ENCODE measurements at regions not wholly inside any gene's neighbourhood (a gene's known extent, or its start where the extent isn't known, plus 50 kb on each side); places are given as distances from the start of the nearest gene placed in this dataset.

GRCh38 chr1:67583462-67583950, 101.5 kb upstream of the GADD45A start:
- WGBS, 2 donors, result 85 to 90% methylated on average over 2 of the region's 2 CpGs
- DNase-seq, result no peak
- peaks cover 0 to 13% (median 10%) of the 10 kb centered on the region in 4 donors for H3K4me1 ChIP-seq
- no peaks in the 10 kb centered on the region for H3K27me3 ChIP-seq
- no peaks in the 10 kb centered on the region for H3K36me3 ChIP-seq
- intact Hi-C loops (cut with DNase I), result no loop called here
- H3K9me3 ChIP-seq, result no peaks in the 10 kb centered on the region
- TF ChIP-seq POLR2A (IDR thresholded peaks at IDR 0.05) (no peak), POLR2AphosphoS5 (IDR thresholded peaks at IDR 0.05) (no peak), EP300 (IDR thresholded peaks at IDR 0.05) (no peak)
- TF ChIP-seq, protein P1, sequence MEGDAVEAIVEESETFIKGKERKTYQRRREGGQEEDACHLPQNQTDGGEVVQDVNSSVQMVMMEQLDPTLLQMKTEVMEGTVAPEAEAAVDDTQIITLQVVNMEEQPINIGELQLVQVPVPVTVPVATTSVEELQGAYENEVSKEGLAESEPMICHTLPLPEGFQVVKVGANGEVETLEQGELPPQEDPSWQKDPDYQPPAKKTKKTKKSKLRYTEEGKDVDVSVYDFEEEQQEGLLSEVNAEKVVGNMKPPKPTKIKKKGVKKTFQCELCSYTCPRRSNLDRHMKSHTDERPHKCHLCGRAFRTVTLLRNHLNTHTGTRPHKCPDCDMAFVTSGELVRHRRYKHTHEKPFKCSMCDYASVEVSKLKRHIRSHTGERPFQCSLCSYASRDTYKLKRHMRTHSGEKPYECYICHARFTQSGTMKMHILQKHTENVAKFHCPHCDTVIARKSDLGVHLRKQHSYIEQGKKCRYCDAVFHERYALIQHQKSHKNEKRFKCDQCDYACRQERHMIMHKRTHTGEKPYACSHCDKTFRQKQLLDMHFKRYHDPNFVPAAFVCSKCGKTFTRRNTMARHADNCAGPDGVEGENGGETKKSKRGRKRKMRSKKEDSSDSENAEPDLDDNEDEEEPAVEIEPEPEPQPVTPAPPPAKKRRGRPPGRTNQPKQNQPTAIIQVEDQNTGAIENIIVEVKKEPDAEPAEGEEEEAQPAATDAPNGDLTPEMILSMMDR (IDR thresholded peaks at IDR 0.05), result no peak
- H3K4me3 ChIP-seq, result no peak overlapping the region
- no peak overlapping the region for H3K27ac ChIP-seq

DNA sequence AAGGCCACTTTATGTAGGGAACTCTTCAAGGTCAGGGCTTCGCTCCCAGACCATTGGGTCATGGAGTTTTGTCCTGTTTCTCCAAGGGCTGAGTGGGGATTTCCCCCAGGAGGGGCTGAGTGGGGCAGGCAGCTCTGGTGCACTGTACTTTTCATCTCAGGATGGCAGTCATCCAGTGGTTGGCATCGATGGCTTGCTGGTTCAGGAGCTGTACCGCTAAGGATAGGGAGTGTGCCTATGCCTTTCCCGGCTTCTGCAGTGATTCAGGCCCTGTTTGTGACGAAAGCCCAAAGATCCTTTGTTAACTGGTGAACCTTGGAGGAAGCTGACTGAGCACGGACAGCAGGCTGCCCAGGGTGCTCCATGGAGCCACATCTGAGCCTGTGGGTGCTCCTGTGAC, 100.1 kb upstream of the GADD45A start:
- Histone ChIP-seq H3K27me3 (no peaks in the 10 kb centered on the region), H3K4me1 (peaks cover 0 to 20% (median 15%) of the 10 kb centered on the region in 4 donors), H3K4me3 (no peak overlapping the region), H3K36me3 (no peaks in the 10 kb centered on the region), H3K9me3 (no peaks in the 10 kb centered on the region), H3K27ac (no peak overlapping the region)
- intact Hi-C loops (cut with DNase I), result no loop called here
- 92% methylated on average over 6 of the region's 6 CpGs for WGBS, 2 donors
- TF ChIP-seq POLR2AphosphoS5 (IDR thresholded peaks at IDR 0.05) (no peak), POLR2A (IDR thresholded peaks at IDR 0.05) (no peak), EP300 (IDR thresholded peaks at IDR 0.05) (no peak)
- TF ChIP-seq, protein P1 (IDR thresholded peaks at IDR 0.05), result no peak
- DNase-seq, result no peak

DNA sequence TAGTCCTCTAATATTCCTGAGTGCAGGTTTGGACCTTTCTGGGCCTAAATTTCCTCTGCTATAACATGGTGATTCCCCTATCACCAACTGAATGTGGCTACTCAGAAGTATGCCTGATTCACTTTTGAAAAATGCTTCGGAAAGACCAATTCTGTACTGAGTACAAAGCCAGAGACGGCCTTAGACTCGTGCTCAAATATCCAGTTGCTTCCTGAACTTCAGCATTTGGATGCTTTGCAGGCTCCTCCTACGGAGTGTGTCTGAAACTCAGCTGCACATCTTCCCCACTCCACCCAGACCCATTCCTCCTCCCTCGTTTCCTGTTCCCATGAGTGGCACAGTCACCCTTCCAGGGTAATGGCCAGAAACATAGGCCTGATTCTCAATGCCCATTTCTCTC, 98.4 kb upstream of the GADD45A start:
- Histone ChIP-seq H3K9me3 (no peaks in the 10 kb centered on the region), H3K36me3 (no peaks in the 10 kb centered on the region), H3K4me3 (no peak overlapping the region), H3K27ac (no peak overlapping the region), H3K27me3 (no peaks in the 10 kb centered on the region), H3K4me1 (peaks cover 0 to 31% (median 26%) of the 10 kb centered on the region in 4 donors)
- WGBS, 2 donors, result 82 to 83% methylated on average over 5 of the region's 5 CpGs
- intact Hi-C loops (cut with DNase I), result no loop called here
- TF ChIP-seq EP300 (IDR thresholded peaks at IDR 0.05), result no peak
- TF ChIP-seq, protein P1 (IDR thresholded peaks at IDR 0.05), result no peak
- TF ChIP-seq POLR2AphosphoS5 (IDR thresholded peaks at IDR 0.05), result no peak
- no peak for TF ChIP-seq POLR2A (IDR thresholded peaks at IDR 0.05)
- no peak for DNase-seq

- no peak overlapping the region for H3K4me3 ChIP-seq
- TF ChIP-seq POLR2AphosphoS5 (IDR thresholded peaks at IDR 0.05) (no peak), EP300 (IDR thresholded peaks at IDR 0.05) (no peak), POLR2A (IDR thresholded peaks at IDR 0.05) (no peak)
- TF ChIP-seq, protein P1 (IDR thresholded peaks at IDR 0.05), result no peak
- intact Hi-C loops (cut with DNase I), result no loop called here
- 59 to 75% methylated on average over 9 of the region's 9 CpGs for WGBS, 2 donors
- DNase-seq, result no peak
- peak overlapping the region in 2 of 4 donors; percentile 9 to 22 for H3K27ac ChIP-seq
- H3K4me1 ChIP-seq, result peaks cover 0 to 31% (median 26%) of the 10 kb centered on the region in 4 donors
- H3K27me3 ChIP-seq, result no peaks in the 10 kb centered on the region
- no peaks in the 10 kb centered on the region for H3K9me3 ChIP-seq
- H3K36me3 ChIP-seq, result no peaks in the 10 kb centered on the region
These were observed 96.7 kb upstream of the GADD45A start for GRCh38 chr1:67588178-67588855.

Measured in sigmoid colon (tissue), 6 donors.